ENCODE measurements at regions not wholly inside any gene's neighbourhood (a gene's known extent, or its start where the extent isn't known, plus 50 kb on each side); places are given as distances from the start of the nearest gene placed in this dataset.

DNA sequence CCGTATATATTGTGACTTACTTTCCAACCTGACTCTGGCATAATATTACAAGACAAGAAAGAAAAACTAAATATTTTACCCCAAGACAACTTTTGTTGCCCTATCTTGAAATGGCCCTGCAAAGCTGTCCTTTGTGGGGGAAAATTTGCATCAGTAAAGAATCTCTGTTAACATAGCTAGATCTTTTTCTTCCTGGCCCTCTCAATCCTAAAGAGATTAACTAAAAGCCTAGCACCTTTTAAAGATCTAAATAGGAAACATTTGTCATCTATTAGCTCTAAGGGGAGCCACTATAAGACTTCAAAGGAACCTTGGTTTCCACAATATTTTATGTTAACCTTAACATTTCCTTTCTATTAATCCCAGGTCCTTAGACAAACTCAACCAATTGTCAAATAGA is 199.0 kb upstream of the SLITRK3 start:
- H3K4me1 ChIP-seq (ENCODE audit: control insufficient read depth in 1 of 2, extremely low read depth in 1 of 2, insufficient read depth in 2 of 2, low read length in 2 of 2), result no peaks in the 10 kb centered on the region
- no peak for DNase-seq
- no peak for ATAC-seq (replicated peaks in 1 of 4)
- no peaks in the 10 kb centered on the region for H3K27me3 ChIP-seq (replicated peaks in 1 of 2; ENCODE audit: control insufficient read depth in 2 of 2, extremely low read depth in 1 of 2, insufficient read depth in 2 of 2, low read length in 1 of 2)
- H3K27ac Mint-ChIP-seq, result no peak overlapping the region
- H3K9me3 Mint-ChIP-seq, result peaks cover 11% of the 10 kb centered on the region in 3 donors
- no peaks in the 10 kb centered on the region for H3K36me3 Mint-ChIP-seq
- WGBS (ENCODE audit: insufficient coverage), result no CpG with 5 or more reads among the region's 1 CpG
- POLR2A ChIA-PET, result no interaction called here
- H3K27ac ChIP-seq (ENCODE audit: low read length), result no peak overlapping the region
- no peaks in the 10 kb centered on the region for H3K4me1 Mint-ChIP-seq
- no peaks in the 10 kb centered on the region for H3K9me3 ChIP-seq
- CTCF ChIA-PET, result no interaction called here
- no peak overlapping the region for H3K4me3 Mint-ChIP-seq
- no peak overlapping the region for H3K4me3 ChIP-seq (ENCODE audit: control insufficient read depth in 1 of 2, extremely low read depth in 1 of 2, low read length in 1 of 2)
- H3K27me3 Mint-ChIP-seq, result no peaks in the 10 kb centered on the region
- no peaks in the 10 kb centered on the region for H3K36me3 ChIP-seq (ENCODE audit: control insufficient read depth in 2 of 2, extremely low read depth in 1 of 2, insufficient read depth in 1 of 2, low read length in 1 of 2)

DNA sequence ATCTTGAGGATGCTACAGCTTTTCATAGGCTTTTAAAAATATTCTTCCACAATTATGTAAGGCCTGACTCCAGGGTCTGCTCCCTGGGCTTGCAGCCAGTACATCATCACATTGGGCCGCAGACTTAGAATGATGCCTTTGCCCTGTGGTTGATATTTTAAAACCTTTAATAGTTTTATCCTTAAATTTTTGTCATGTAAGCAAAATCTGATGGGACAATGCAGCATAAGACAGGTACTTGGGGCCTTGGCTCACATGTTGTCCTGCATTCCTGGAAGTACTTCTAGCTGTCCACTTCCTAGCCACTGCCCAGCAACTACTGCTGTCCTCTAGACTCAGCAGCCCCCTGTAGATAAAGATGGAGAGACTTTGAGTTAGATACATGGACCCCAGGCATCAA is 197.3 kb upstream of the SLITRK3 start:
- no CpG with 5 or more reads among the region's 1 CpG for WGBS (ENCODE audit: insufficient coverage)
- Mint-ChIP-seq H3K36me3 (no peaks in the 10 kb centered on the region), H3K27ac (no peak overlapping the region), H3K4me1 (no peaks in the 10 kb centered on the region), H3K27me3 (no peaks in the 10 kb centered on the region), H3K9me3 (peaks cover 11 to 22% (median 11%) of the 10 kb centered on the region in 3 donors), H3K4me3 (no peak overlapping the region)
- Histone ChIP-seq H3K9me3 (no peaks in the 10 kb centered on the region), H3K4me1 (ENCODE audit: control insufficient read depth in 1 of 2, extremely low read depth in 1 of 2, insufficient read depth in 2 of 2, low read length in 2 of 2) (no peaks in the 10 kb centered on the region), H3K27me3 (replicated peaks in 1 of 2; ENCODE audit: control insufficient read depth in 2 of 2, extremely low read depth in 1 of 2, insufficient read depth in 2 of 2, low read length in 1 of 2) (no peaks in the 10 kb centered on the region), H3K27ac (ENCODE audit: low read length) (no peak overlapping the region), H3K4me3 (ENCODE audit: control insufficient read depth in 1 of 2, extremely low read depth in 1 of 2, low read length in 1 of 2) (no peak overlapping the region), H3K36me3 (ENCODE audit: control insufficient read depth in 2 of 2, extremely low read depth in 1 of 2, insufficient read depth in 1 of 2, low read length in 1 of 2) (no peaks in the 10 kb centered on the region)
- POLR2A ChIA-PET, result no interaction called here
- CTCF ChIA-PET, result no interaction called here
- DNase-seq (no peak), ATAC-seq (replicated peaks in 1 of 4) (no peak)

GRCh38 chr3:165390166-165390565 is 194.0 kb upstream of the SLITRK3 start:
- Mint-ChIP-seq H3K27me3 (no peaks in the 10 kb centered on the region), H3K4me1 (no peaks in the 10 kb centered on the region), H3K27ac (no peak overlapping the region), H3K36me3 (no peaks in the 10 kb centered on the region), H3K4me3 (no peak overlapping the region), H3K9me3 (peaks cover 2 to 15% (median 5%) of the 10 kb centered on the region in 3 donors)
- DNase-seq, result no peak
- WGBS (ENCODE audit: insufficient coverage), result 75% methylated on average over 3 of the region's 3 CpGs
- Histone ChIP-seq H3K36me3 (ENCODE audit: control insufficient read depth in 2 of 2, extremely low read depth in 1 of 2, insufficient read depth in 1 of 2, low read length in 1 of 2) (no peaks in the 10 kb centered on the region), H3K4me1 (ENCODE audit: control insufficient read depth in 1 of 2, extremely low read depth in 1 of 2, insufficient read depth in 2 of 2, low read length in 2 of 2) (no peaks in the 10 kb centered on the region), H3K27me3 (replicated peaks in 1 of 2; ENCODE audit: control insufficient read depth in 2 of 2, extremely low read depth in 1 of 2, insufficient read depth in 2 of 2, low read length in 1 of 2) (no peaks in the 10 kb centered on the region), H3K9me3 (peaks cover 3% of the 10 kb centered on the region), H3K4me3 (ENCODE audit: control insufficient read depth in 1 of 2, extremely low read depth in 1 of 2, low read length in 1 of 2) (no peak overlapping the region), H3K27ac (ENCODE audit: low read length) (no peak overlapping the region)
- ChIA-PET CTCF (no interaction called here), POLR2A (no interaction called here)
- ATAC-seq (replicated peaks in 1 of 4), result no peak

GRCh38 chr3:165389653-165390052 is 193.5 kb upstream of the SLITRK3 start:
- ATAC-seq (replicated peaks in 1 of 4) (no peak), DNase-seq (no peak)
- no peak overlapping the region for H3K27ac ChIP-seq (ENCODE audit: low read length)
- no peaks in the 10 kb centered on the region for H3K36me3 Mint-ChIP-seq
- 83% methylated on average over 1 of the region's 5 CpGs for WGBS (ENCODE audit: insufficient coverage)
- no peak overlapping the region for H3K4me3 Mint-ChIP-seq
- H3K27ac Mint-ChIP-seq, result no peak overlapping the region
- H3K4me1 ChIP-seq (ENCODE audit: control insufficient read depth in 1 of 2, extremely low read depth in 1 of 2, insufficient read depth in 2 of 2, low read length in 2 of 2), result no peaks in the 10 kb centered on the region
- CTCF ChIA-PET, result no interaction called here
- no peak overlapping the region for H3K4me3 ChIP-seq (ENCODE audit: control insufficient read depth in 1 of 2, extremely low read depth in 1 of 2, low read length in 1 of 2)
- peaks cover 2 to 15% (median 5%) of the 10 kb centered on the region in 3 donors for H3K9me3 Mint-ChIP-seq
- peaks cover 3% of the 10 kb centered on the region for H3K9me3 ChIP-seq
- POLR2A ChIA-PET, result no interaction called here
- no peaks in the 10 kb centered on the region for H3K27me3 Mint-ChIP-seq
- no peaks in the 10 kb centered on the region for H3K36me3 ChIP-seq (ENCODE audit: control insufficient read depth in 2 of 2, extremely low read depth in 1 of 2, insufficient read depth in 1 of 2, low read length in 1 of 2)
- H3K4me1 Mint-ChIP-seq, result no peaks in the 10 kb centered on the region
- H3K27me3 ChIP-seq (replicated peaks in 1 of 2; ENCODE audit: control insufficient read depth in 2 of 2, extremely low read depth in 1 of 2, insufficient read depth in 2 of 2, low read length in 1 of 2), result no peaks in the 10 kb centered on the region

DNA sequence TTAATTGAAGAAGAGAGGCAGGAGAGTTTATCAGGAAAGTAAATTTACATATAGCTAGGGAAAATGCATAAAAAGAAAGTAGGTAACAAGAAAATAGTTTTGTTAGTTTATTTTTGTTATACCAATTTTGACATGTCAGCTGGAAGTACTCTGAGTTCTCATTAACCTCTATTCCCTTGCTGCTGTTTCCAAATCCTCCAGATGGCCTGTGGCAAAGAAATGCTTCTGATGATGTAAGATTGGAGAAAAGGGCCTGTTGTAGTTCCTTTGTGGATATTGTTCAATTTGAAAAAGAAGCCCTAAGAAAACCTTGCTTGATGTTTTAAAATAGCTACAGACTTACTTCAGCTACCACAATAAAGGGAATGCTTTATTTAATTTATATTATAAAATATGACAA is 192.9 kb upstream of the SLITRK3 start:
- ATAC-seq (replicated peaks in 1 of 4) (no peak), DNase-seq (no peak)
- H3K4me3 ChIP-seq (ENCODE audit: control insufficient read depth in 1 of 2, extremely low read depth in 1 of 2, low read length in 1 of 2), result no peak overlapping the region
- no peak overlapping the region for H3K27ac ChIP-seq (ENCODE audit: low read length)
- ChIA-PET POLR2A (no interaction called here), CTCF (no interaction called here)
- Mint-ChIP-seq H3K9me3 (peaks cover 2 to 15% (median 5%) of the 10 kb centered on the region in 3 donors), H3K4me1 (no peaks in the 10 kb centered on the region), H3K36me3 (no peaks in the 10 kb centered on the region), H3K27ac (no peak overlapping the region), H3K27me3 (no peaks in the 10 kb centered on the region), H3K4me3 (no peak overlapping the region)
- H3K27me3 ChIP-seq (replicated peaks in 1 of 2; ENCODE audit: control insufficient read depth in 2 of 2, extremely low read depth in 1 of 2, insufficient read depth in 2 of 2, low read length in 1 of 2), result no peaks in the 10 kb centered on the region
- H3K4me1 ChIP-seq (ENCODE audit: control insufficient read depth in 1 of 2, extremely low read depth in 1 of 2, insufficient read depth in 2 of 2, low read length in 2 of 2), result no peaks in the 10 kb centered on the region
- H3K36me3 ChIP-seq (ENCODE audit: control insufficient read depth in 2 of 2, extremely low read depth in 1 of 2, insufficient read depth in 1 of 2, low read length in 1 of 2), result no peaks in the 10 kb centered on the region
- peaks cover 3% of the 10 kb centered on the region for H3K9me3 ChIP-seq

DNA sequence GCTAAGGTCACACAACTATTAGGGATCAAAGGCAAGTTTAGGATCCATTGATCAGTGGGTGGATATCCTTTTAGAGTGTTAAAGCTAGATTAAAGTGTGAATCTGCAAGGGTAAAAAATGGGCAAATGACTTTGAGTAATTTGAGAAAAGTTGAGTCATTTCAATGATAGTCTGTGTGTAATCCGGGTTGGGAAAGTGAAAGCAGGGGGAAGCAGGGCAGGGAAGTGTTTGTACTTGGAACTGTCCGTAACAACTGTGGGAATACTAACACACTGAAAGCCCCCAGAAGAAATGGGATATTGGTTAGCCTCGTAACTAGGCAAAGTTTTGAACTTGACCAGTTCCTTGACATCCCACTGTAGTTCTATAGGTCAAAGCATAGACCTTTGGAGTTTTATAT is 187.2 kb upstream of the SLITRK3 start:
- ATAC-seq (replicated peaks in 1 of 4) (no peak), DNase-seq (no peak)
- ChIA-PET CTCF (no interaction called here), POLR2A (no interaction called here)
- WGBS (ENCODE audit: insufficient coverage), result 96% methylated on average over 2 of the region's 3 CpGs
- Mint-ChIP-seq H3K27me3 (no peaks in the 10 kb centered on the region), H3K9me3 (peaks cover 14 to 25% (median 18%) of the 10 kb centered on the region in 3 donors), H3K27ac (no peak overlapping the region), H3K4me3 (no peak overlapping the region), H3K4me1 (no peaks in the 10 kb centered on the region), H3K36me3 (no peaks in the 10 kb centered on the region)
- peaks cover 3% of the 10 kb centered on the region for H3K9me3 ChIP-seq
- no peak overlapping the region for H3K27ac ChIP-seq (ENCODE audit: low read length)
- no peaks in the 10 kb centered on the region for H3K36me3 ChIP-seq (ENCODE audit: control insufficient read depth in 2 of 2, extremely low read depth in 1 of 2, insufficient read depth in 1 of 2, low read length in 1 of 2)
- no peaks in the 10 kb centered on the region for H3K4me1 ChIP-seq (ENCODE audit: control insufficient read depth in 1 of 2, extremely low read depth in 1 of 2, insufficient read depth in 2 of 2, low read length in 2 of 2)
- H3K4me3 ChIP-seq (ENCODE audit: control insufficient read depth in 1 of 2, extremely low read depth in 1 of 2, low read length in 1 of 2), result no peak overlapping the region
- H3K27me3 ChIP-seq (replicated peaks in 1 of 2; ENCODE audit: control insufficient read depth in 2 of 2, extremely low read depth in 1 of 2, insufficient read depth in 2 of 2, low read length in 1 of 2), result no peaks in the 10 kb centered on the region

DNA sequence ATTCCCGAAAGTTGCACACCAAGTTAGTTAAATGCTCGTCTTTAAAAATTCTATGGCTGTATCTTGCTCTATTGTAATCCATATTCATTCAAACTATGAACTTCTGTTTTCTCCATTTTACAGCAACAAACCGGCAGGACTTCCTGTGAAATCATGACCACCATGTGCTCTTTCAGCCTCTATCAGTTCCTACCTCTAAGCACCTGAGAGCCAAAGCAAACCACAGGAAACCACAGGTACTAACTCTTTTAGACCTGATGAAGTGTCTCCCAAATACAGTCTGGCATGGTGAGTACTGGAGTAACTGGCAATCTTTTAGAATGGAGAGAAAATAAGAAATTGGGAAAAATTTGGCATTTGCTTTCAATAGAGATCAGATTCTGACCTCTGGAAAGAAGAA is 186.5 kb upstream of the SLITRK3 start:
- H3K4me1 ChIP-seq (ENCODE audit: control insufficient read depth in 1 of 2, extremely low read depth in 1 of 2, insufficient read depth in 2 of 2, low read length in 2 of 2), result no peaks in the 10 kb centered on the region
- peaks cover 12 to 20% (median 18%) of the 10 kb centered on the region in 3 donors for H3K9me3 Mint-ChIP-seq
- H3K27ac Mint-ChIP-seq, result no peak overlapping the region
- no peaks in the 10 kb centered on the region for H3K27me3 Mint-ChIP-seq
- no peaks in the 10 kb centered on the region for H3K36me3 Mint-ChIP-seq
- no peaks in the 10 kb centered on the region for H3K36me3 ChIP-seq (ENCODE audit: control insufficient read depth in 2 of 2, extremely low read depth in 1 of 2, insufficient read depth in 1 of 2, low read length in 1 of 2)
- H3K27me3 ChIP-seq (replicated peaks in 1 of 2; ENCODE audit: control insufficient read depth in 2 of 2, extremely low read depth in 1 of 2, insufficient read depth in 2 of 2, low read length in 1 of 2), result no peaks in the 10 kb centered on the region
- H3K9me3 ChIP-seq, result peaks cover 3% of the 10 kb centered on the region
- no peak overlapping the region for H3K4me3 ChIP-seq (ENCODE audit: control insufficient read depth in 1 of 2, extremely low read depth in 1 of 2, low read length in 1 of 2)
- CTCF ChIA-PET, result no interaction called here
- ATAC-seq (replicated peaks in 1 of 4) (no peak), DNase-seq (no peak)
- 0% methylated on average over 1 of the region's 3 CpGs for WGBS (ENCODE audit: insufficient coverage)
- no peak overlapping the region for H3K4me3 Mint-ChIP-seq
- H3K4me1 Mint-ChIP-seq, result no peaks in the 10 kb centered on the region
- no peak overlapping the region for H3K27ac ChIP-seq (ENCODE audit: low read length)
- POLR2A ChIA-PET, result no interaction called here

All from T-cell (primary cell).